ENCODE measurements at regions not wholly inside any gene's neighbourhood (a gene's known extent, or its start where the extent isn't known, plus 50 kb on each side); places are given as distances from the start of the nearest gene placed in this dataset.
"Not testable (repeated sequence)": the region's sequence is repeated elsewhere in the genome, so short reads cannot be mapped to it uniquely, and the experiment has no call there.

- no TSS peak for BruUV-seq (replicated peaks)
- no peak overlapping the region for H3K4me3 Mint-ChIP-seq (ENCODE audit: unreplicated experiment)
- POLR2A ChIA-PET: interaction anchor here (0.9 kb wide), 1 partner anchor 10 kb away, joined by 4 read pairs; no protein-coding TSS in a partner anchor
- H3K27me3 Mint-ChIP-seq (ENCODE audit: insufficient read depth, unreplicated experiment): no peaks in the 10 kb centered on the region
- H3K4me1 Mint-ChIP-seq (ENCODE audit: insufficient read depth, unreplicated experiment): no peaks in the 10 kb centered on the region
- H3K27ac Mint-ChIP-seq (ENCODE audit: low read depth, unreplicated experiment): no peak overlapping the region
- intact Hi-C loops (cut with micrococcal nuclease): no loop called here
- DNase-seq (ENCODE audit: unreplicated experiment): no peak
- no peak for TF ChIP-seq CTCF (IDR thresholded peaks at IDR 0.05; ENCODE audit: unreplicated experiment)
- no peaks in the 10 kb centered on the region for H3K36me3 Mint-ChIP-seq (ENCODE audit: insufficient read depth, unreplicated experiment)
- CTCF ChIA-PET: no interaction called here
- peaks cover 5% of the 10 kb centered on the region for H3K9me3 Mint-ChIP-seq (ENCODE audit: unreplicated experiment)
These were observed 480.5 kb upstream of the SPRY2 start for GRCh38 chr13:80821466-80821865.

GRCh38 chr13:80817979-80818378 is 477.1 kb upstream of the SPRY2 start:
- Mint-ChIP-seq H3K4me1 (ENCODE audit: insufficient read depth, unreplicated experiment) (no peaks in the 10 kb centered on the region), H3K27me3 (ENCODE audit: insufficient read depth, unreplicated experiment) (no peaks in the 10 kb centered on the region), H3K4me3 (ENCODE audit: unreplicated experiment) (no peak overlapping the region), H3K27ac (ENCODE audit: low read depth, unreplicated experiment) (no peak overlapping the region), H3K36me3 (ENCODE audit: insufficient read depth, unreplicated experiment) (no peaks in the 10 kb centered on the region), H3K9me3 (ENCODE audit: unreplicated experiment) (no peaks in the 10 kb centered on the region)
- no TSS peak for BruUV-seq (replicated peaks)
- no peak for DNase-seq (ENCODE audit: unreplicated experiment)
- intact Hi-C loops (cut with micrococcal nuclease): no loop called here
- no peak for TF ChIP-seq CTCF (IDR thresholded peaks at IDR 0.05; ENCODE audit: unreplicated experiment)
- POLR2A ChIA-PET: no interaction called here
- CTCF ChIA-PET: no interaction called here

- Mint-ChIP-seq H3K36me3 (ENCODE audit: insufficient read depth, unreplicated experiment) (no peaks in the 10 kb centered on the region), H3K27ac (ENCODE audit: low read depth, unreplicated experiment) (no peak overlapping the region), H3K9me3 (ENCODE audit: unreplicated experiment) (peaks cover 8% of the 10 kb centered on the region), H3K4me1 (ENCODE audit: insufficient read depth, unreplicated experiment) (no peaks in the 10 kb centered on the region), H3K27me3 (ENCODE audit: insufficient read depth, unreplicated experiment) (no peaks in the 10 kb centered on the region), H3K4me3 (ENCODE audit: unreplicated experiment) (no peak overlapping the region)
- intact Hi-C loops (cut with micrococcal nuclease): no loop called here
- ChIA-PET POLR2A (no interaction called here), CTCF (interaction anchor here (0.6 kb wide), 1 partner anchor 638 kb away, joined by 3 read pairs; no protein-coding TSS in a partner anchor)
- no peak for DNase-seq (ENCODE audit: unreplicated experiment)
- TF ChIP-seq CTCF (IDR thresholded peaks at IDR 0.05; ENCODE audit: unreplicated experiment): no peak
- BruUV-seq (replicated peaks): no TSS peak
These were observed 473.6 kb upstream of the SPRY2 start for GRCh38 chr13:80814541-80814940.

DNA sequence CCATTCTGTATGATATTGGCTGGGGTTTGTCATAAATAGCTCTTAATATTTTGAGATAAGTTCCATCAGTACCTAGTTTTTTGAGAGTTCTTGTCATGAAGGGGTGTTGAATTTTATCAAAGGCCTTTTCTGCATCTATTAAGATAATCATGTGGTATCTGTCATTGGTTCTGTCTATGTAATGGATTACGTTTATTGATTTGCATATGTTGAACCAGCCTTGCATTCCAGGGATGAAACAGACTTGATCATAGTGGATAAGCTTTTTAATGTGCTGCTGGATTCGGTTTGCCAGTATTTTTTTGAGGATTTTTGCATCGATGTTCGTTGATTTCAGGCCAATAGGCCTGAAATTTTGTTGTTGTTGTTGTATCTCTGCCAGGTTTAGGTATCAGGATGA is 469.4 kb upstream of the SPRY2 start:
- H3K27me3 Mint-ChIP-seq (ENCODE audit: insufficient read depth, unreplicated experiment); H3K27ac Mint-ChIP-seq (ENCODE audit: low read depth, unreplicated experiment); POLR2A ChIA-PET; DNase-seq (ENCODE audit: unreplicated experiment); H3K9me3 Mint-ChIP-seq (ENCODE audit: unreplicated experiment); BruUV-seq (replicated peaks); H3K4me3 Mint-ChIP-seq (ENCODE audit: unreplicated experiment); H3K36me3 Mint-ChIP-seq (ENCODE audit: insufficient read depth, unreplicated experiment); intact Hi-C loops (cut with micrococcal nuclease); H3K4me1 Mint-ChIP-seq (ENCODE audit: insufficient read depth, unreplicated experiment): not testable (repeated sequence)
- CTCF ChIA-PET: interaction anchor here (0.6 kb wide), 1 partner anchor 23 kb away, joined by 3 read pairs; no protein-coding TSS in a partner anchor

- Mint-ChIP-seq H3K27me3 (ENCODE audit: insufficient read depth, unreplicated experiment) (no peaks in the 10 kb centered on the region), H3K36me3 (ENCODE audit: insufficient read depth, unreplicated experiment) (no peaks in the 10 kb centered on the region), H3K9me3 (ENCODE audit: unreplicated experiment) (no peaks in the 10 kb centered on the region), H3K4me3 (ENCODE audit: unreplicated experiment) (no peak overlapping the region), H3K4me1 (ENCODE audit: insufficient read depth, unreplicated experiment) (no peaks in the 10 kb centered on the region), H3K27ac (ENCODE audit: low read depth, unreplicated experiment) (no peak overlapping the region)
- no TSS peak for BruUV-seq (replicated peaks)
- ChIA-PET POLR2A (no interaction called here), CTCF (no interaction called here)
- no peak for DNase-seq (ENCODE audit: unreplicated experiment)
- no peak for TF ChIP-seq CTCF (IDR thresholded peaks at IDR 0.05; ENCODE audit: unreplicated experiment)
- intact Hi-C loops (cut with micrococcal nuclease): no loop called here
These were observed 462.0 kb upstream of the SPRY2 start for GRCh38 chr13:80802946-80803345.
